WTC11 (cell line): ENCODE measurements at regions not wholly inside any gene's neighbourhood (a gene's known extent, or its start where the extent isn't known, plus 50 kb on each side); places are given as distances from the start of the nearest gene placed in this dataset.

ENCODE experiments used
- ATAC-seq: fragments of 200-7000 bp; cut with Tn5 transposase; 2 replicates; pipeline ENCODE4 v1.10.0; 2021; ENCODE audit warnings: mild to moderate bottlenecking, moderate library complexity
- CTCF ChIA-PET: fragments of 300-600 bp; sonication (Branson Sonifier 250); formaldehyde crosslinking; loops from one replicate; lab custom pipeline; 2021; ENCODE audit warnings: antibody characterized with exemption; lab: Charles Lee
- POLR2A ChIA-PET: fragments of 350-600 bp; sonication (Branson Sonifier 250); formaldehyde crosslinking; loops from one replicate; lab custom pipeline; 2021; ENCODE audit warnings: antibody characterized with exemption; lab: Charles Lee
- DNase-seq: peaks from one replicate; pipeline ENCODE4 v3.0.0; 2021; ENCODE audit warnings: low spot score
- H3K27ac Mint-ChIP-seq: 2 replicates; pipeline ENCODE4 v1.8.0; 2021; ENCODE audit warnings: mixed read lengths
- H3K27me3 Mint-ChIP-seq: 2 replicates; pipeline ENCODE4 v1.8.0; 2021; ENCODE audit warnings: low read depth, mild to moderate bottlenecking, moderate library complexity, mixed read lengths
- H3K36me3 Mint-ChIP-seq: 2 replicates; pipeline ENCODE4 v1.8.0; 2021; ENCODE audit warnings: mixed read lengths
- H3K4me1 Mint-ChIP-seq: 2 replicates; pipeline ENCODE4 v1.8.0; 2022; ENCODE audit warnings: mixed read lengths
- H3K4me3 Mint-ChIP-seq: 2 replicates; pipeline ENCODE4 v1.8.0; 2021; ENCODE audit warnings: mild to moderate bottlenecking, moderate library complexity, mixed read lengths
- H3K9me3 Mint-ChIP-seq: 2 replicates; pipeline ENCODE4 v1.8.0; 2021; ENCODE audit warnings: mixed read lengths
- ERG ChIP-seq: fragments of 250-450 bp; sonication (Bioruptor Pico); IDR thresholded peaks from 2 replicates; pipeline ENCODE4 v1.8.0; 2021; ENCODE audit warnings: mild to moderate bottlenecking
- FOXP1 ChIP-seq: sonication (generic); formaldehyde crosslinking; IDR thresholded peaks from 2 replicates; pipeline ENCODE4 v1.8.0; 2022; ENCODE audit warnings: missing genetic modification reagents, mild to moderate bottlenecking, moderate library complexity, borderline replicate concordance
- HMGXB4 ChIP-seq: sonication (generic); formaldehyde crosslinking; IDR thresholded peaks from 2 replicates; pipeline ENCODE4 v1.8.1; 2023; ENCODE audit warnings: mild to moderate bottlenecking, moderate library complexity, missing genetic modification reagents
- JAZF1 ChIP-seq: fragments of 250-450 bp; sonication (Bioruptor Pico); IDR thresholded peaks from 2 replicates; pipeline ENCODE4 v1.9.0; 2021; ENCODE audit warnings: moderate library complexity, mild to moderate bottlenecking, inconsistent platforms
- NFE2L1 ChIP-seq: sonication (generic); formaldehyde crosslinking; IDR thresholded peaks from 2 replicates; pipeline ENCODE4 v1.8.1; 2023; ENCODE audit warnings: missing genetic modification reagents
- NFYB ChIP-seq: sonication (generic); formaldehyde crosslinking; conservative IDR thresholded peaks from 2 replicates; pipeline ENCODE4 v1.8.0; 2022; ENCODE audit warnings: low read depth, missing genetic modification reagents
- SMAD4 ChIP-seq: sonication (generic); formaldehyde crosslinking; IDR thresholded peaks from 2 replicates; pipeline ENCODE4 v1.8.0; 2022; ENCODE audit warnings: mild to moderate bottlenecking, missing genetic modification reagents
- TCF7 ChIP-seq: sonication (generic); formaldehyde crosslinking; IDR thresholded peaks from 2 replicates; pipeline ENCODE4 v1.8.0; 2022; ENCODE audit warnings: mild to moderate bottlenecking, low read depth, missing genetic modification reagents, moderate library complexity
- TEAD1 ChIP-seq: sonication (generic); formaldehyde crosslinking; IDR thresholded peaks from 2 replicates; pipeline ENCODE4 v1.8.0; 2022; ENCODE audit warnings: mild to moderate bottlenecking, missing genetic modification reagents
- TEAD4 ChIP-seq: sonication (generic); formaldehyde crosslinking; IDR thresholded peaks from 2 replicates; pipeline ENCODE4 v1.8.0; 2022; ENCODE audit warnings: mild to moderate bottlenecking, missing genetic modification reagents
- ZBTB21 ChIP-seq: sonication (generic); formaldehyde crosslinking; IDR thresholded peaks from 2 replicates; pipeline ENCODE4 v1.8.1; 2023; ENCODE audit warnings: mild to moderate bottlenecking, missing genetic modification reagents, borderline replicate concordance
- ZNF281 ChIP-seq: sonication (generic); formaldehyde crosslinking; IDR thresholded peaks from 2 replicates; pipeline ENCODE4 v1.8.0; 2023; ENCODE audit warnings: mild to moderate bottlenecking, missing genetic modification reagents
- ZNF396 ChIP-seq: fragments of 250-450 bp; sonication (Bioruptor Pico); IDR thresholded peaks from 2 replicates; pipeline ENCODE4 v1.8.0; 2021; ENCODE audit warnings: mild to moderate bottlenecking, moderate library complexity, borderline replicate concordance
- ZNF423 ChIP-seq: fragments of 250-450 bp; sonication (Bioruptor Pico); IDR thresholded peaks from 2 replicates; pipeline ENCODE4 v2.1.2; 2022; ENCODE audit warnings: mild to moderate bottlenecking, moderate library complexity
- ZNF532 ChIP-seq: fragments of 250-450 bp; sonication (Bioruptor Pico); IDR thresholded peaks from 2 replicates; pipeline ENCODE4 v1.9.0; 2021; ENCODE audit warnings: mild to moderate bottlenecking, borderline replicate concordance
- TF ChIP-seq, protein P1 (sequence below): sonication (generic); formaldehyde crosslinking; IDR thresholded peaks from 2 replicates; pipeline ENCODE4 v1.8.0; 2022; ENCODE audit warnings: mild to moderate bottlenecking, missing genetic modification reagents
- TF ChIP-seq, protein P2 (sequence below): sonication (generic); formaldehyde crosslinking; IDR thresholded peaks from 2 replicates; pipeline ENCODE4 v1.8.0; 2023; ENCODE audit warnings: missing genetic modification reagents
- TF ChIP-seq, protein P3 (sequence below): sonication (generic); formaldehyde crosslinking; IDR thresholded peaks from 2 replicates; pipeline ENCODE4 v1.8.1; 2023; ENCODE audit warnings: mild to moderate bottlenecking, missing genetic modification reagents

DNA sequence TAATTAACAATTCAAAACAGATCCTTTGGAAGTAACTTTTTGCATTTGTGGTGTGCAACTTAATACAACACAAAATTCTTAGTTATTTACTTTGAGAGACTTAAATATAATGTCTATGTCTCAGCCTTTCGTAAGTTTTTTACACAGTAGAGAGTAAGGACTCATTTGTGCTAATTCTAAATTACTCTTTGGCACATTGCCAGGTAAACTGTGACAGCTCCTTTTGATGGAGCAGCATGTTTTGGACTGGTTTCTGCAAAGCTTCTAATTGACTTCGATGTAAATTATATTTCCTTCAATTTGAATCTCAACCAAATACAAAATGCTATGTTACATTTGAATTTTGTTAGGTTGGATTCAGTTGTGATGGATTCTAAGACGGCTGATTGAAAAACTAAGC, 450.7 kb upstream of the OPRM1 start:
- no peak for DNase-seq
- peaks cover 9% of the 10 kb centered on the region for H3K4me1 Mint-ChIP-seq
- TF ChIP-seq FOXP1 (CRISPR knock-in tag) (no peak), ERG (CRISPR knock-in tag) (no peak), JAZF1 (CRISPR knock-in tag) (no peak), NFYB (CRISPR knock-in tag) (no peak), ZBTB21 (no peak), SMAD4 (CRISPR knock-in tag) (no peak), ZNF396 (CRISPR knock-in tag) (no peak), HMGXB4 (CRISPR knock-in tag) (no peak), TCF7 (no peak), NFE2L1 (CRISPR knock-in tag) (no peak), ZNF423 (no peak)
- TF ChIP-seq, protein P1, sequence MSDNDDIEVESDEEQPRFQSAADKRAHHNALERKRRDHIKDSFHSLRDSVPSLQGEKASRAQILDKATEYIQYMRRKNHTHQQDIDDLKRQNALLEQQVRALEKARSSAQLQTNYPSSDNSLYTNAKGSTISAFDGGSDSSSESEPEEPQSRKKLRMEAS (CRISPR knock-in tag): no peak
- TF ChIP-seq, protein P2, sequence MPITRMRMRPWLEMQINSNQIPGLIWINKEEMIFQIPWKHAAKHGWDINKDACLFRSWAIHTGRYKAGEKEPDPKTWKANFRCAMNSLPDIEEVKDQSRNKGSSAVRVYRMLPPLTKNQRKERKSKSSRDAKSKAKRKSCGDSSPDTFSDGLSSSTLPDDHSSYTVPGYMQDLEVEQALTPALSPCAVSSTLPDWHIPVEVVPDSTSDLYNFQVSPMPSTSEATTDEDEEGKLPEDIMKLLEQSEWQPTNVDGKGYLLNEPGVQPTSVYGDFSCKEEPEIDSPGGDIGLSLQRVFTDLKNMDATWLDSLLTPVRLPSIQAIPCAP (CRISPR knock-in tag): no peak
- TF ChIP-seq, all 79 proteins: peak for 0
- POLR2A ChIA-PET: no interaction called here
- Mint-ChIP-seq H3K9me3 (no peaks in the 10 kb centered on the region), H3K27me3 (peaks cover 12% of the 10 kb centered on the region), H3K36me3 (no peaks in the 10 kb centered on the region), H3K27ac (no peak overlapping the region), H3K4me3 (no peak overlapping the region)
- CTCF ChIA-PET: no interaction called here
- ATAC-seq: no peak

- POLR2A ChIA-PET: no interaction called here
- CTCF ChIA-PET: no interaction called here
- DNase-seq (no peak), ATAC-seq (no peak)
- Mint-ChIP-seq H3K4me3 (no peak overlapping the region), H3K9me3 (peaks cover 5% of the 10 kb centered on the region; the same call in 1 of the 2 replicates), H3K27ac (no peak overlapping the region), H3K27me3 (no peaks in the 10 kb centered on the region), H3K4me1 (no peaks in the 10 kb centered on the region), H3K36me3 (no peaks in the 10 kb centered on the region)
- TF ChIP-seq TEAD4 (CRISPR knock-in tag) (no peak), NFE2L1 (CRISPR knock-in tag) (no peak), ZNF281 (CRISPR knock-in tag) (no peak), TEAD1 (no peak), NFYB (CRISPR knock-in tag) (no peak)
Measured at GRCh38 chr6:153583685-153584084, 452.6 kb upstream of the RGS17 start.

- Mint-ChIP-seq H3K9me3 (peaks cover 7% of the 10 kb centered on the region; the same call in 1 of the 2 replicates), H3K36me3 (no peaks in the 10 kb centered on the region), H3K4me1 (no peaks in the 10 kb centered on the region), H3K27ac (no peak overlapping the region), H3K4me3 (no peak overlapping the region), H3K27me3 (no peaks in the 10 kb centered on the region)
- CTCF ChIA-PET: no interaction called here
- ATAC-seq (no peak), DNase-seq (no peak)
- POLR2A ChIA-PET: no interaction called here
- TF ChIP-seq, protein P3, sequence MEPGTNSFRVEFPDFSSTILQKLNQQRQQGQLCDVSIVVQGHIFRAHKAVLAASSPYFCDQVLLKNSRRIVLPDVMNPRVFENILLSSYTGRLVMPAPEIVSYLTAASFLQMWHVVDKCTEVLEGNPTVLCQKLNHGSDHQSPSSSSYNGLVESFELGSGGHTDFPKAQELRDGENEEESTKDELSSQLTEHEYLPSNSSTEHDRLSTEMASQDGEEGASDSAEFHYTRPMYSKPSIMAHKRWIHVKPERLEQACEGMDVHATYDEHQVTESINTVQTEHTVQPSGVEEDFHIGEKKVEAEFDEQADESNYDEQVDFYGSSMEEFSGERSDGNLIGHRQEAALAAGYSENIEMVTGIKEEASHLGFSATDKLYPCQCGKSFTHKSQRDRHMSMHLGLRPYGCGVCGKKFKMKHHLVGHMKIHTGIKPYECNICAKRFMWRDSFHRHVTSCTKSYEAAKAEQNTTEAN (CRISPR knock-in tag): no peak
- TF ChIP-seq ZNF532: no peak
Measured at GRCh38 chr6:153580776-153581175, 449.7 kb upstream of the RGS17 start.
